Kidney epithelial cell (primary cell): ENCODE measurements at regions not wholly inside any gene's neighbourhood (a gene's known extent, or its start where the extent isn't known, plus 50 kb on each side); places are given as distances from the start of the nearest gene placed in this dataset.

Source experiments
- DNase-seq: peaks from one replicate; pipeline ENCODE4 v3.0.0-alpha.2; 2010; ENCODE audit warnings: low read depth
- H3K27me3 ChIP-seq: 2 replicates; pipeline ENCODE4 v1.6.0; 2011; ENCODE audit warnings: low read length; ENCODE audit not compliant: control insufficient read depth, insufficient read depth
- H3K36me3 ChIP-seq: 2 replicates; pipeline ENCODE4 v1.5.1; 2011; ENCODE audit warnings: low read length; ENCODE audit not compliant: control insufficient read depth, insufficient read depth
- H3K4me3 ChIP-seq: 2 replicates; pipeline ENCODE4 v1.5.1; 2011; ENCODE audit warnings: low read depth, mild to moderate bottlenecking, control low read depth, low read length
- CTCF ChIP-seq: IDR thresholded peaks from 2 replicates; pipeline ENCODE4 v1.5.1; 2011; ENCODE audit warnings: mild to moderate bottlenecking, moderate library complexity, low read length, control low read depth, inconsistent platforms; ENCODE audit not compliant: insufficient read depth, poor library complexity, severe bottlenecking

- DNase-seq = no peak
- H3K36me3 ChIP-seq = no peaks in the 10 kb centered on the region
- TF ChIP-seq CTCF = no peak
Measured at GRCh38 chr4:144409525-144409924, 236.4 kb upstream of the HHIP start.

GRCh38 chr4:144410230-144410783 lies 235.6 kb upstream of the HHIP start:
- no peaks in the 10 kb centered on the region for H3K36me3 ChIP-seq
- H3K27me3 ChIP-seq = no peaks in the 10 kb centered on the region
- TF ChIP-seq CTCF = no peak
- no peak overlapping the region for H3K4me3 ChIP-seq
- no peak for DNase-seq

More at GRCh38 chr4:144409525-144409924, 236.4 kb upstream of the HHIP start:
- Histone ChIP-seq H3K4me3 (no peak overlapping the region), H3K27me3 (no peaks in the 10 kb centered on the region)

DNA sequence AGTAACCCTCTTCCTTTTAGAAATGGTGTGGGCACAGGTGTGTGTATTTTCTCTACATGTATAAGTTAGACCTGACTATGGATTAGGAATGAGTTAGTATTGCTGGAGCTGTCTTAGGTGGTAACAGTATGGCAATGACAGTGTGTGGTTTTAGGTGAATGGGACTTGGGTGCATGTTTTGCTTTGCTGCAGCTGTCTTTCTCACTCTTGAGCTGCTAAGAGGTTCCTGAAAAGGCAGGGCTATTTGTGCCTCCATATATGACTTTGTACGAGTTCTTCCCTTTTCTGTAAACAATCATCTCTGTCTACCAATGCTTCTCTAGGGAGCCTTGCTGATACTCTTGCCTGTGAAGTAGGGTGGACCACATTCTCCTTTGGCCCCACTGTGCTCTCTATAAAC lies 234.8 kb upstream of the HHIP start:
- Histone ChIP-seq H3K4me3 (no peak overlapping the region), H3K27me3 (no peaks in the 10 kb centered on the region), H3K36me3 (no peaks in the 10 kb centered on the region)
- DNase-seq = no peak
- TF ChIP-seq CTCF = no peak

- Histone ChIP-seq H3K36me3 (no peaks in the 10 kb centered on the region), H3K4me3 (no peak overlapping the region), H3K27me3 (no peaks in the 10 kb centered on the region)
- TF ChIP-seq CTCF = no peak
- DNase-seq = no peak
Measured at GRCh38 chr4:144411700-144412099, 234.3 kb upstream of the HHIP start.

GRCh38 chr4:144421056-144421455 lies 224.9 kb upstream of the HHIP start:
- Histone ChIP-seq H3K36me3 (no peaks in the 10 kb centered on the region), H3K27me3 (no peaks in the 10 kb centered on the region), H3K4me3 (no peak overlapping the region)
- no peak for DNase-seq
- TF ChIP-seq CTCF = no peak

DNA sequence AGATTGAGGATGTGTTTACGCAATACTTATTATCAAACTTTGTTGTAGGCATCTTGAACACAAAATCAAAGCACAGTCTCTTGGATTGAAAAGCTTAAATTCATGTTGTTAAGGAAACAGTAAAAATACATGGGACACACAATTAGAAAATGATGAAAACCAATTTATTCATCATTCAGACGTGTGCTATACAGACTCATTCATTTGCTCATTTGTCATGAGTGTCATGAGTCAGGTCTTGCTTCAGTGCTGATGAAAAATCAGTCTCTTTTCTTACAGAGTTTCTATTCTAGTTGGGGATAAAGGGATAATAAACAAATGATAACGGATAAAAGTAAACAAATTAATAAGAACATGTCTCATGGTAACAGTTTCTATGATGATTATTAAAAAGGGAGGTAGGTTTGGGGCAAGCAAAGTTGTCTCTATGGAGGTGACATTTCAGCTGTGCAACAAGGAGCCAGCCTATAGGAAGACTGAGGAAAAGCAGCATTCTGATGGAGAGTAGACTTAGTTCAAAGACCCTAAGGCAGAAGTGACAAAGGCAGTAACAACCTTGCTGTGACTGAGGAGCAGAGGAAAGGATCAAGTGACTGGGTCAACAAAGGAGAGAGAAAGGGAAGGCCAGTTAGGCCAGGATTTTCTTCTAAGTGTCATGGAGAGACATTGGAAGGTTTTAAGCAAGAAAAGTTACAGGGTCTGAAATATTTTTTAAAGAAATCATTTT lies 224.0 kb upstream of the HHIP start:
- no peak for DNase-seq
- Histone ChIP-seq H3K36me3 (no peaks in the 10 kb centered on the region), H3K4me3 (no peak overlapping the region), H3K27me3 (no peaks in the 10 kb centered on the region)
- TF ChIP-seq CTCF = no peak
